Brain microvascular endothelial cell (primary cell): ENCODE measurements at regions not wholly inside any gene's neighbourhood (a gene's known extent, or its start where the extent isn't known, plus 50 kb on each side); places are given as distances from the start of the nearest gene placed in this dataset.

Experiments used
- DNase-seq: peaks from one replicate; pipeline ENCODE4 v3.0.0-alpha.2; 2020
- H3K27ac ChIP-seq: fragments of 250-450 bp; sonication (Bioruptor Pico); 2 replicates; pipeline ENCODE4 v1.5.1; 2020; ENCODE audit warnings: mild to moderate bottlenecking, moderate library complexity
- H3K27me3 ChIP-seq: fragments of 250-450 bp; sonication (Bioruptor Pico); replicated peaks from 2 replicates; pipeline ENCODE4 v1.5.1; 2020; ENCODE audit warnings: mild to moderate bottlenecking
- H3K36me3 ChIP-seq: fragments of 250-450 bp; sonication (Bioruptor Pico); replicated peaks from 2 replicates; pipeline ENCODE4 v1.5.1; 2020; ENCODE audit warnings: mild to moderate bottlenecking
- H3K4me3 ChIP-seq: 2 replicates; pipeline ENCODE4 v1.5.1; 2011; ENCODE audit warnings: low read depth, mild to moderate bottlenecking, control low read depth, low read length, moderate library complexity
- CTCF ChIP-seq: IDR thresholded peaks from 2 replicates; pipeline ENCODE4 v1.5.1; 2011; ENCODE audit warnings: low read depth, mild to moderate bottlenecking, moderate library complexity, low read length, control low read depth, inconsistent platforms; ENCODE audit errors: missing control alignments
- in situ Hi-C: cut with HindIII; loops from 2 replicates; pipeline ENCODE4 v1.10.0; 2017; ENCODE audit warnings: low sequenced_read_pairs, low pct_ligation_motif_present

- H3K27me3 ChIP-seq = no peaks in the 10 kb centered on the region
- no peak overlapping the region for H3K27ac ChIP-seq
- H3K36me3 ChIP-seq = no peaks in the 10 kb centered on the region
- in situ Hi-C loops = no loop called here
- DNase-seq = no peak
- H3K4me3 ChIP-seq = no peak overlapping the region
- no peak for TF ChIP-seq CTCF
Measured at GRCh38 chr12:114968727-114969126, 284.8 kb upstream of the TBX3 start.

GRCh38 chr12:114967151-114967550 is 283.2 kb upstream of the TBX3 start:
- in situ Hi-C loops = no loop called here
- Histone ChIP-seq H3K36me3 (no peaks in the 10 kb centered on the region), H3K27me3 (no peaks in the 10 kb centered on the region), H3K27ac (no peak overlapping the region), H3K4me3 (no peak overlapping the region)
- no peak for TF ChIP-seq CTCF
- no peak for DNase-seq

GRCh38 chr12:114964841-114965240 is 280.9 kb upstream of the TBX3 start:
- Histone ChIP-seq H3K27ac (no peak overlapping the region), H3K27me3 (no peaks in the 10 kb centered on the region), H3K36me3 (no peaks in the 10 kb centered on the region), H3K4me3 (no peak overlapping the region)
- in situ Hi-C loops = no loop called here
- TF ChIP-seq CTCF = no peak
- DNase-seq = no peak

- in situ Hi-C loops = no loop called here
- no peak for DNase-seq
- Histone ChIP-seq H3K36me3 (no peaks in the 10 kb centered on the region), H3K27ac (no peak overlapping the region), H3K27me3 (no peaks in the 10 kb centered on the region), H3K4me3 (no peak overlapping the region)
- no peak for TF ChIP-seq CTCF
Measured at GRCh38 chr12:114963846-114964245, 279.9 kb upstream of the TBX3 start.

GRCh38 chr12:114961491-114961890 is 277.5 kb upstream of the TBX3 start:
- TF ChIP-seq CTCF = no peak
- in situ Hi-C loops = no loop called here
- Histone ChIP-seq H3K36me3 (no peaks in the 10 kb centered on the region), H3K27me3 (no peaks in the 10 kb centered on the region), H3K4me3 (no peak overlapping the region), H3K27ac (no peak overlapping the region)
- no peak for DNase-seq

- DNase-seq = no peak
- Histone ChIP-seq H3K27me3 (no peaks in the 10 kb centered on the region), H3K4me3 (no peak overlapping the region), H3K36me3 (no peaks in the 10 kb centered on the region), H3K27ac (no peak overlapping the region)
- TF ChIP-seq CTCF = no peak
- in situ Hi-C loops = no loop called here
Measured at GRCh38 chr12:114958538-114958937, 274.6 kb upstream of the TBX3 start.
